ENCODE measurements at regions not wholly inside any gene's neighbourhood (a gene's known extent, or its start where the extent isn't known, plus 50 kb on each side); places are given as distances from the start of the nearest gene placed in this dataset.

DNA sequence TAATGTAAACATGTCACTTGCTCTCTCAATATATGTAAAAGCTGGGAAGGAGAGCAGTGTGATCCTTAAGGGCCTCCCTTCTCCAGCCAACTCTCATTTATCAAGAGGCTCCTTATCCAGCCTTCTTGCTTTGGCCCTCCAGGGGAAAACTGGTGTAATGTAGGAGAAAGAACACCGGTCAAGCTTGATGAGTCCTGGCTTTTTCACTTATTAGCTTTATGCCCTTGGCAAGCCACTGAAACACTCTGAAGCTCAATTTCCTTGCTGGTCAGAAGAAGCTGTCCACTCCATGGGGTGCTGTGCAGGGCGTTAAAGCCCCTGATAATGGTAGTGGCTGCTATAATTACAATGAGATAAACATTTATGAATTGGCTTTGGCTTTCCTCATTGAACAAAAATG is 251.2 kb upstream of the RBBP8 start:
- H3K27ac ChIP-seq: no peak overlapping the region
- 35 to 36% methylated on average over 2 of the region's 2 CpGs for WGBS, 2 donors
- no peaks in the 10 kb centered on the region for H3K27me3 ChIP-seq
- H3K4me1 ChIP-seq: peaks cover 0 to 12% (median 0%) of the 10 kb centered on the region in 3 donors
- DNase-seq: no peak
- no peaks in the 10 kb centered on the region for H3K36me3 ChIP-seq
- intact Hi-C loops (cut with DNase I): no loop called here
- H3K4me3 ChIP-seq: no peak overlapping the region
- TF ChIP-seq POLR2A (IDR thresholded peaks at IDR 0.05): no peak
- TF ChIP-seq, protein P1, sequence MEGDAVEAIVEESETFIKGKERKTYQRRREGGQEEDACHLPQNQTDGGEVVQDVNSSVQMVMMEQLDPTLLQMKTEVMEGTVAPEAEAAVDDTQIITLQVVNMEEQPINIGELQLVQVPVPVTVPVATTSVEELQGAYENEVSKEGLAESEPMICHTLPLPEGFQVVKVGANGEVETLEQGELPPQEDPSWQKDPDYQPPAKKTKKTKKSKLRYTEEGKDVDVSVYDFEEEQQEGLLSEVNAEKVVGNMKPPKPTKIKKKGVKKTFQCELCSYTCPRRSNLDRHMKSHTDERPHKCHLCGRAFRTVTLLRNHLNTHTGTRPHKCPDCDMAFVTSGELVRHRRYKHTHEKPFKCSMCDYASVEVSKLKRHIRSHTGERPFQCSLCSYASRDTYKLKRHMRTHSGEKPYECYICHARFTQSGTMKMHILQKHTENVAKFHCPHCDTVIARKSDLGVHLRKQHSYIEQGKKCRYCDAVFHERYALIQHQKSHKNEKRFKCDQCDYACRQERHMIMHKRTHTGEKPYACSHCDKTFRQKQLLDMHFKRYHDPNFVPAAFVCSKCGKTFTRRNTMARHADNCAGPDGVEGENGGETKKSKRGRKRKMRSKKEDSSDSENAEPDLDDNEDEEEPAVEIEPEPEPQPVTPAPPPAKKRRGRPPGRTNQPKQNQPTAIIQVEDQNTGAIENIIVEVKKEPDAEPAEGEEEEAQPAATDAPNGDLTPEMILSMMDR (IDR thresholded peaks at IDR 0.05): no peak
- H3K9me3 ChIP-seq: no peaks in the 10 kb centered on the region

DNA sequence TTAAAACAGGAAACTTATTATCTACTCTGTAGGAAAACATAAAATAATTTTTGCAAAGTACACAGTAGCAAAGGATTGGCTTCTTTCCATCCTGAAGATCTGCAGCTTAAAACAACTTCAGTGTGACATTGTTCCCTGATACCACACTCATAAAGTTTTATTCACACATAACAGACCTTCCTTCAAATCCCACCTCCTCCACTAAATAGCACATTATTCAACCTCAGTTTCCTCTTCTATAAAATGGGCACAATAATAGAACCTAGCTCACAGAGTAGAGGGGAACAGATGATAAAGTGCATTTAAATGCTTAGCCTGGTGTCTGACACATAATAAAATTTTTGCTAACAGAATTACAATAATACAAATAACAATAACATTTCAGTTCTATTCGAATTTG is 250.4 kb upstream of the RBBP8 start:
- Histone ChIP-seq H3K27ac (no peak overlapping the region), H3K27me3 (no peaks in the 10 kb centered on the region), H3K36me3 (no peaks in the 10 kb centered on the region), H3K4me1 (peaks cover 0 to 12% (median 0%) of the 10 kb centered on the region in 3 donors), H3K9me3 (no peaks in the 10 kb centered on the region), H3K4me3 (no peak overlapping the region)
- 0 to 31% methylated on average over 1 of the region's 1 CpG for WGBS, 2 donors
- TF ChIP-seq, protein P1 (IDR thresholded peaks at IDR 0.05): no peak
- no peak for TF ChIP-seq POLR2A (IDR thresholded peaks at IDR 0.05)
- intact Hi-C loops (cut with DNase I): no loop called here
- DNase-seq: no peak

- Histone ChIP-seq H3K9me3 (no peaks in the 10 kb centered on the region), H3K27me3 (no peaks in the 10 kb centered on the region), H3K4me1 (peaks cover 0 to 12% (median 0%) of the 10 kb centered on the region in 3 donors), H3K4me3 (no peak overlapping the region), H3K36me3 (no peaks in the 10 kb centered on the region), H3K27ac (no peak overlapping the region)
- WGBS, 2 donors: 10 to 26% methylated on average over 9 of the region's 9 CpGs
- DNase-seq: no peak
- intact Hi-C loops (cut with DNase I): no loop called here
- no peak for TF ChIP-seq POLR2A (IDR thresholded peaks at IDR 0.05)
- TF ChIP-seq, protein P1 (IDR thresholded peaks at IDR 0.05): no peak
Measured at GRCh38 chr18:22683196-22683676, 249.9 kb upstream of the RBBP8 start.

- intact Hi-C loops (cut with DNase I): no loop called here
Measured at GRCh38 chr18:22683786-22684185, 249.3 kb upstream of the RBBP8 start.

GRCh38 chr18:22684268-22684667 is 248.9 kb upstream of the RBBP8 start:
- H3K4me3 ChIP-seq: no peak overlapping the region
- H3K4me1 ChIP-seq: peaks cover 0 to 12% (median 0%) of the 10 kb centered on the region in 3 donors
- intact Hi-C loops (cut with DNase I): no loop called here
- no peak for TF ChIP-seq POLR2A (IDR thresholded peaks at IDR 0.05)
- TF ChIP-seq, protein P1 (IDR thresholded peaks at IDR 0.05): no peak
- DNase-seq: no peak
- H3K27me3 ChIP-seq: no peaks in the 10 kb centered on the region
- 87 to 90% methylated on average over 2 of the region's 2 CpGs for WGBS, 2 donors
- H3K9me3 ChIP-seq: no peaks in the 10 kb centered on the region
- no peaks in the 10 kb centered on the region for H3K36me3 ChIP-seq
- no peak overlapping the region for H3K27ac ChIP-seq

More at GRCh38 chr18:22683786-22684185, 249.3 kb upstream of the RBBP8 start:
- TF ChIP-seq POLR2A (IDR thresholded peaks at IDR 0.05): no peak
- TF ChIP-seq, protein P1 (IDR thresholded peaks at IDR 0.05): no peak
- 75 to 81% methylated on average over 2 of the region's 2 CpGs for WGBS, 2 donors
- Histone ChIP-seq H3K27ac (no peak overlapping the region), H3K4me3 (no peak overlapping the region), H3K9me3 (no peaks in the 10 kb centered on the region), H3K27me3 (no peaks in the 10 kb centered on the region), H3K36me3 (no peaks in the 10 kb centered on the region), H3K4me1 (peaks cover 0 to 12% (median 0%) of the 10 kb centered on the region in 3 donors)
- DNase-seq: no peak

Measured in esophagus squamous epithelium (tissue), 5 donors.